Gastrocnemius medialis (tissue), 4 donors: ENCODE measurements at regions not wholly inside any gene's neighbourhood (a gene's known extent, or its start where the extent isn't known, plus 50 kb on each side); places are given as distances from the start of the nearest gene placed in this dataset.

ENCODE experiments used
- CTCF ChIP-seq, 5 experiments: fragments of 450-650 bp in 3 of 5; fragments of 200-600 bp in 2 of 5; sonication (generic) in 2 of 5; IDR thresholded peaks in 4 of 5; conservative IDR thresholded peaks in 1 of 5; 1 replicate in 4 of 5; 2 replicates in 1 of 5; pipeline ENCODE4 v1.5.1; 2016 to 2019; ENCODE audit warnings: antibody characterized with exemption in 5 of 5, mild to moderate bottlenecking in 3 of 5, moderate library complexity in 3 of 5
- POLR2A ChIP-seq, 2 donors: fragments of 450-650 bp; IDR thresholded peaks; one replicate each; pipeline ENCODE4 v1.6.1; 2017; ENCODE audit warnings: antibody characterized with exemption in 2 of 2, mild to moderate bottlenecking in 2 of 2, moderate library complexity in 2 of 2

- no peak for TF ChIP-seq POLR2A (IDR thresholded peaks at IDR 0.05)
- no peak for TF ChIP-seq CTCF (IDR thresholded peaks at IDR 0.05 in 4 of 5, conservative IDR thresholded peaks at IDR 0.05 in 1 of 5)
Observed at GRCh38 chr4:116531870-116532269, 553.5 kb downstream of the TRAM1L1 start.
